Gastrocnemius medialis (tissue), 4 donors: ENCODE measurements at regions not wholly inside any gene's neighbourhood (a gene's known extent, or its start where the extent isn't known, plus 50 kb on each side); places are given as distances from the start of the nearest gene placed in this dataset.

ENCODE experiments used
- POLR2A ChIP-seq, 2 donors: fragments of 450-650 bp; IDR thresholded peaks; one replicate each; pipeline ENCODE4 v1.6.1; 2017; ENCODE audit warnings: antibody characterized with exemption in 2 of 2, mild to moderate bottlenecking in 2 of 2, moderate library complexity in 2 of 2
- TF ChIP-seq, protein P1 (sequence below), 5 experiments: fragments of 450-650 bp in 3 of 5; fragments of 200-600 bp in 2 of 5; sonication (generic) in 2 of 5; IDR thresholded peaks in 4 of 5; conservative IDR thresholded peaks in 1 of 5; 1 replicate in 4 of 5; 2 replicates in 1 of 5; pipeline ENCODE4 v1.5.1; 2016 to 2019; ENCODE audit warnings: antibody characterized with exemption in 5 of 5, mild to moderate bottlenecking in 3 of 5, moderate library complexity in 3 of 5

DNA sequence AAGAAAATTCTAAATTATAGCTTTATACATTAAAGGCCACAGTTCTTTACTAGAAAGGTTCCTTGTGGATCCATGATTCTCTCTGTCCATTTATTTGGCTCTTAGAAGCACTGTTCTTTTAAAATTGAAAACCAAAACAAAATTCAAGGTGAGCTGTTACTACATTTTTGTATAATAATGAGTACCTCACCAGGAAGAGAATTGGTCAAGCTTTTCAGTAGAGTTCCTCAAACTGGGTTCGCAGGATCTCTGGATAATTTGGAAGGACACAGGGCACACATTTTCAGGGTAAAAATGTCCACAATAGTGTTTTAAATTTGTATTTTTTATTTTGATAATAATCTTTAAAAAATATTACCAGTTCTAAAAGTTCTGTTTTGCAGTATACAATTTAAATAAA is 93.0 kb downstream of the PPP1R3A start:
- TF ChIP-seq POLR2A (IDR thresholded peaks at IDR 0.05): no peak
- TF ChIP-seq, protein P1, sequence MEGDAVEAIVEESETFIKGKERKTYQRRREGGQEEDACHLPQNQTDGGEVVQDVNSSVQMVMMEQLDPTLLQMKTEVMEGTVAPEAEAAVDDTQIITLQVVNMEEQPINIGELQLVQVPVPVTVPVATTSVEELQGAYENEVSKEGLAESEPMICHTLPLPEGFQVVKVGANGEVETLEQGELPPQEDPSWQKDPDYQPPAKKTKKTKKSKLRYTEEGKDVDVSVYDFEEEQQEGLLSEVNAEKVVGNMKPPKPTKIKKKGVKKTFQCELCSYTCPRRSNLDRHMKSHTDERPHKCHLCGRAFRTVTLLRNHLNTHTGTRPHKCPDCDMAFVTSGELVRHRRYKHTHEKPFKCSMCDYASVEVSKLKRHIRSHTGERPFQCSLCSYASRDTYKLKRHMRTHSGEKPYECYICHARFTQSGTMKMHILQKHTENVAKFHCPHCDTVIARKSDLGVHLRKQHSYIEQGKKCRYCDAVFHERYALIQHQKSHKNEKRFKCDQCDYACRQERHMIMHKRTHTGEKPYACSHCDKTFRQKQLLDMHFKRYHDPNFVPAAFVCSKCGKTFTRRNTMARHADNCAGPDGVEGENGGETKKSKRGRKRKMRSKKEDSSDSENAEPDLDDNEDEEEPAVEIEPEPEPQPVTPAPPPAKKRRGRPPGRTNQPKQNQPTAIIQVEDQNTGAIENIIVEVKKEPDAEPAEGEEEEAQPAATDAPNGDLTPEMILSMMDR (IDR thresholded peaks at IDR 0.05 in 4 of 5, conservative IDR thresholded peaks at IDR 0.05 in 1 of 5): no peak
